ENCODE measurements at regions not wholly inside any gene's neighbourhood (a gene's known extent, or its start where the extent isn't known, plus 50 kb on each side); places are given as distances from the start of the nearest gene placed in this dataset.
"Not testable (repeated sequence)": the region's sequence is repeated elsewhere in the genome, so short reads cannot be mapped to it uniquely, and the experiment has no call there.

GRCh38 chr5:30368064-30368463 is 825.4 kb upstream of the CDH6 start:
- no peak for DNase-seq (ENCODE audit: extremely low read depth in 1 of 11, low read depth in 9 of 11, low spot score in 4 of 11)

GRCh38 chr5:30365031-30365430 is 828.5 kb upstream of the CDH6 start:
- not testable (repeated sequence) for DNase-seq (ENCODE audit: extremely low read depth in 1 of 11, low read depth in 9 of 11, low spot score in 4 of 11)

- DNase-seq (ENCODE audit: extremely low read depth in 1 of 11, low read depth in 9 of 11, low spot score in 4 of 11): no peak
Measured at GRCh38 chr5:30357371-30357770, 836.1 kb upstream of the CDH6 start.

- DNase-seq (ENCODE audit: extremely low read depth in 1 of 11, low read depth in 9 of 11, low spot score in 4 of 11): no peak
Measured at GRCh38 chr5:30355675-30356074, 837.8 kb upstream of the CDH6 start.

GRCh38 chr5:30347858-30348257 is 845.6 kb upstream of the CDH6 start:
- no peak for DNase-seq (ENCODE audit: extremely low read depth in 1 of 11, low read depth in 9 of 11, low spot score in 4 of 11)

GRCh38 chr5:30345539-30346345 is 847.7 kb upstream of the CDH6 start:
- DNase-seq (ENCODE audit: extremely low read depth in 1 of 11, low read depth in 9 of 11, low spot score in 4 of 11): not testable (repeated sequence)

- DNase-seq (ENCODE audit: extremely low read depth in 1 of 11, low read depth in 9 of 11, low spot score in 4 of 11): no peak
Measured at GRCh38 chr5:30343707-30344106, 849.8 kb upstream of the CDH6 start.

GRCh38 chr5:30341466-30341865 is 852.0 kb upstream of the CDH6 start:
- DNase-seq (ENCODE audit: extremely low read depth in 1 of 11, low read depth in 9 of 11, low spot score in 4 of 11): no peak

- DNase-seq (ENCODE audit: extremely low read depth in 1 of 11, low read depth in 9 of 11, low spot score in 4 of 11): no peak
Measured at GRCh38 chr5:30337084-30337573, 856.4 kb upstream of the CDH6 start.

- no peak for DNase-seq (ENCODE audit: extremely low read depth in 1 of 11, low read depth in 9 of 11, low spot score in 4 of 11)
Measured at GRCh38 chr5:30331534-30331933, 862.0 kb upstream of the CDH6 start.

- DNase-seq (ENCODE audit: extremely low read depth in 1 of 11, low read depth in 9 of 11, low spot score in 4 of 11): no peak
Measured at GRCh38 chr5:30325795-30326194, 867.7 kb upstream of the CDH6 start.

- no peak for DNase-seq (ENCODE audit: extremely low read depth in 1 of 11, low read depth in 9 of 11, low spot score in 4 of 11)
Measured at GRCh38 chr5:30324083-30324482, 869.4 kb upstream of the CDH6 start.

- no peak for DNase-seq (ENCODE audit: extremely low read depth in 1 of 11, low read depth in 9 of 11, low spot score in 4 of 11)
Measured at GRCh38 chr5:30287890-30288289, 905.6 kb upstream of the CDH6 start.

- no peak for DNase-seq (ENCODE audit: extremely low read depth in 1 of 11, low read depth in 9 of 11, low spot score in 4 of 11)
Measured at GRCh38 chr5:30279237-30279636, 914.2 kb upstream of the CDH6 start.

- no peak for DNase-seq (ENCODE audit: extremely low read depth in 1 of 11, low read depth in 9 of 11, low spot score in 4 of 11)
Measured at GRCh38 chr5:30267026-30267425, 926.5 kb upstream of the CDH6 start.

- no peak for DNase-seq (ENCODE audit: extremely low read depth in 1 of 11, low read depth in 9 of 11, low spot score in 4 of 11)
Measured at GRCh38 chr5:30239331-30240022, 954.0 kb upstream of the CDH6 start.

- DNase-seq (ENCODE audit: extremely low read depth in 1 of 11, low read depth in 9 of 11, low spot score in 4 of 11): no peak
Measured at GRCh38 chr5:30237189-30237588, 956.3 kb upstream of the CDH6 start.

GRCh38 chr5:30209755-30210154 is 983.7 kb upstream of the CDH6 start:
- no peak for DNase-seq (ENCODE audit: extremely low read depth in 1 of 11, low read depth in 9 of 11, low spot score in 4 of 11)

- no peak for DNase-seq (ENCODE audit: extremely low read depth in 1 of 11, low read depth in 9 of 11, low spot score in 4 of 11)
Measured at GRCh38 chr5:30197662-30198061, 995.8 kb upstream of the CDH6 start.

- DNase-seq (ENCODE audit: extremely low read depth in 1 of 11, low read depth in 9 of 11, low spot score in 4 of 11): no peak
Measured at GRCh38 chr5:30195036-30195435, 998.5 kb upstream of the CDH6 start.

- no peak for DNase-seq (ENCODE audit: extremely low read depth in 1 of 11, low read depth in 9 of 11, low spot score in 4 of 11)
Measured at GRCh38 chr5:30194595-30194994, 998.9 kb upstream of the CDH6 start.
